IMR-90 (cell line): ENCODE measurements at regions not wholly inside any gene's neighbourhood (a gene's known extent, or its start where the extent isn't known, plus 50 kb on each side); places are given as distances from the start of the nearest gene placed in this dataset.

ENCODE experiments used
- ATAC-seq: fragments of 200-7000 bp; cut with Tn5 transposase; 2 replicates; pipeline ENCODE4 v1.9.1; 2020; ENCODE audit warnings: low read depth, mild to moderate bottlenecking, moderate library complexity
- BruUV-seq: library from RNA; stranded (reverse); fragments of 400-500 nt; replicated peaks from 2 replicates; lab custom pipeline; 2021; lab: Mats Ljungman, UMichigan
- CTCF ChIA-PET: fragments of 300-600 bp; formaldehyde crosslinking; extraction: SDS; loops from one replicate; lab custom pipeline; 2021; ENCODE audit warnings: antibody characterized with exemption; lab: Yijun Ruan, JAX
- POLR2A ChIA-PET: fragments of 300-600 bp; sonication (Branson Sonifier 250); formaldehyde crosslinking; loops from one replicate; lab custom pipeline; 2022; ENCODE audit warnings: antibody characterized with exemption; ENCODE audit not compliant: unreplicated experiment; lab: Charles Lee
- DNase-seq: peaks from one replicate; pipeline ENCODE4 v3.0.0; 2013
- H2AFZ ChIP-seq: replicated peaks from 2 replicates; pipeline ENCODE3; 2013; ENCODE audit warnings: low read length, mild to moderate bottlenecking; ENCODE audit not compliant: poor library complexity
- H2AK5ac ChIP-seq: 2 replicates; pipeline ENCODE4 v1.6.1; 2013; ENCODE audit warnings: low read depth, low read length, inconsistent platforms
- H2AK9ac ChIP-seq: replicated peaks from 2 replicates; pipeline ENCODE3; 2013; ENCODE audit warnings: mild to moderate bottlenecking, low read depth, low read length, moderate library complexity; ENCODE audit not compliant: poor library complexity
- H2BK120ac ChIP-seq: 2 replicates; pipeline ENCODE4 v1.6.1; 2013; ENCODE audit warnings: low read depth, low read length, inconsistent platforms
- H2BK15ac ChIP-seq: 3 replicates; pipeline ENCODE4 v1.6.1; 2013; ENCODE audit warnings: low read depth, low read length, inconsistent platforms
- H2BK20ac ChIP-seq: 2 replicates; pipeline ENCODE4 v1.6.1; 2013; ENCODE audit warnings: low read depth, mild to moderate bottlenecking, inconsistent platforms, low read length, moderate library complexity
- H2BK5ac ChIP-seq: 2 replicates; pipeline ENCODE4 v1.6.1; 2013; ENCODE audit warnings: mild to moderate bottlenecking, low read depth, low read length, inconsistent platforms; ENCODE audit not compliant: poor library complexity, severe bottlenecking
- H3K14ac ChIP-seq: replicated peaks from 2 replicates; pipeline ENCODE4 v1.6.1; 2013; ENCODE audit warnings: low read depth, low read length, inconsistent platforms
- H3K18ac ChIP-seq: 2 replicates; pipeline ENCODE4 v1.6.1; 2013; ENCODE audit warnings: low read depth, low read length, control low read depth
- H3K23ac ChIP-seq: 2 replicates; pipeline ENCODE4 v1.6.1; 2013; ENCODE audit warnings: low read depth, low read length, inconsistent platforms
- H3K27ac ChIP-seq: 2 replicates; pipeline ENCODE4 v1.5.1; 2013; ENCODE audit warnings: mild to moderate bottlenecking, control low read depth, low read length; ENCODE audit not compliant: insufficient read depth
- H3K27me3 ChIP-seq: 2 replicates; pipeline ENCODE4 v1.6.1; 2013; ENCODE audit warnings: low read length; ENCODE audit not compliant: control insufficient read depth, insufficient read depth
- H3K36me3 ChIP-seq: 2 replicates; pipeline ENCODE4 v1.6.1; 2013; ENCODE audit warnings: low read length, mixed read lengths; ENCODE audit not compliant: control insufficient read depth, insufficient read depth
- H3K4ac ChIP-seq: 2 replicates; pipeline ENCODE4 v1.6.1; 2013; ENCODE audit warnings: low read depth, low read length, inconsistent platforms
- H3K4me1 ChIP-seq: 2 replicates; pipeline ENCODE4 v1.6.1; 2013; ENCODE audit warnings: low read length, mixed read lengths; ENCODE audit not compliant: control insufficient read depth, insufficient read depth
- H3K4me2 ChIP-seq: 2 replicates; pipeline ENCODE4 v1.6.1; 2013; ENCODE audit warnings: low read depth, mild to moderate bottlenecking, control low read depth, low read length, moderate library complexity
- H3K4me3 ChIP-seq: 2 replicates; pipeline ENCODE4 v1.5.1; 2013; ENCODE audit warnings: low read depth, mild to moderate bottlenecking, control low read depth, low read length, moderate library complexity; ENCODE audit not compliant: insufficient read depth
- H3K56ac ChIP-seq: 2 replicates; pipeline ENCODE4 v1.6.1; 2013; ENCODE audit warnings: low read length, inconsistent platforms; ENCODE audit not compliant: insufficient read depth; ENCODE audit errors: extremely low read depth
- H3K79me1 ChIP-seq, 2 experiments: 2 replicates each; pipeline ENCODE4 v1.6.1; 2013; ENCODE audit warnings: low read length in 2 of 2, inconsistent platforms in 1 of 2, low read depth in 1 of 2
- H3K9ac ChIP-seq: 2 replicates; pipeline ENCODE4 v1.6.1; 2013; ENCODE audit warnings: low read depth, low read length, control low read depth
- H3K9me1 ChIP-seq: 2 replicates; pipeline ENCODE4 v1.6.1; 2013; ENCODE audit warnings: low read length, inconsistent platforms; ENCODE audit not compliant: insufficient read depth
- H3K9me3 ChIP-seq: 2 replicates; pipeline ENCODE4 v1.6.1; 2013; ENCODE audit warnings: low read length; ENCODE audit not compliant: control insufficient read depth, insufficient read depth
- H4K20me1 ChIP-seq: 2 replicates; pipeline ENCODE4 v1.6.1; 2013; ENCODE audit warnings: low read length, inconsistent platforms; ENCODE audit not compliant: insufficient read depth
- H4K5ac ChIP-seq: 2 replicates; pipeline ENCODE4 v1.6.1; 2013; ENCODE audit warnings: mild to moderate bottlenecking, low read depth, low read length, control low read depth
- H4K8ac ChIP-seq, 2 experiments: 2 replicates each; pipeline ENCODE4 v1.6.1; 2013; ENCODE audit warnings: low read depth in 2 of 2, low read length in 2 of 2, control low read depth in 1 of 2, inconsistent platforms in 1 of 2
- H4K91ac ChIP-seq: 2 replicates; pipeline ENCODE4 v1.6.1; 2013; ENCODE audit warnings: low read depth, low read length, inconsistent platforms; ENCODE audit not compliant: insufficient read depth
- BHLHE40 ChIP-seq: fragments of 150-350 bp; IDR thresholded peaks from 2 replicates; pipeline ENCODE4 v1.6.1; 2016; ENCODE audit warnings: mild to moderate bottlenecking, low read depth, low read length
- WGBS, 2 experiments: methylation state at CpG; one replicate each; pipeline versions ENCODE4 v1.1.5 to v1.1.7; 2013; ENCODE audit warnings: missing lambda C conversion rate in 2 of 2; ENCODE audit not compliant: insufficient read length in 1 of 2; ENCODE audit errors: extremely low coverage in 2 of 2; 5-methylcytosine and 5-hydroxymethylcytosine counted together
- dilution Hi-C: fragments of 300-500 bp; cut with HindIII; formaldehyde crosslinking; loops from one replicate; pipeline ENCODE4 v1.14.3; 2018; ENCODE audit warnings: low sequenced_read_pairs; ENCODE audit not compliant: unreplicated experiment
- in situ Hi-C: fragments of 300-500 bp; cut with MboI; formaldehyde crosslinking; loops from 3 replicates; pipeline ENCODE4 v1.14.3; 2019; ENCODE audit warnings: low sequenced_read_pairs, inconsistent platforms, mixed read lengths
- intact Hi-C: fragments of 100-400 bp; cut with micrococcal nuclease; formaldehyde crosslinking; loops from 2 replicates; pipeline ENCODE4 v1.10.0; 2022

- dilution Hi-C loops (no loop called here), in situ Hi-C loops (no loop called here), intact Hi-C loops (no loop called here)
- Histone ChIP-seq H3K79me1 (no peaks in the 10 kb centered on the region), H3K56ac (no peak overlapping the region), H3K9ac (no peak overlapping the region), H2BK15ac (no peak overlapping the region), H3K4me1 (no peaks in the 10 kb centered on the region), H2AK9ac (no peak overlapping the region), H4K8ac (no peak overlapping the region), H3K27me3 (no peaks in the 10 kb centered on the region), H3K4ac (no peak overlapping the region), H3K23ac (no peak overlapping the region), H3K27ac (no peak overlapping the region), H2BK20ac (no peak overlapping the region), H4K5ac (no peak overlapping the region), H3K9me1 (no peaks in the 10 kb centered on the region), H3K14ac (no peak overlapping the region), H3K36me3 (no peaks in the 10 kb centered on the region), H3K4me2 (no peak overlapping the region), H2AFZ (no peak overlapping the region), H2BK5ac (no peak overlapping the region), H2AK5ac (no peak overlapping the region), H3K4me3 (no peak overlapping the region), H4K20me1 (no peaks in the 10 kb centered on the region), H3K9me3 (no peaks in the 10 kb centered on the region), H2BK120ac (no peak overlapping the region), H4K91ac (no peak overlapping the region), H3K18ac (no peak overlapping the region)
- 57% methylated on average over 1 of the region's 4 CpGs; no CpG with 5 or more reads in 1 of the 2 experiments for WGBS, 2 experiments
- no TSS peak for BruUV-seq
- ATAC-seq (no peak), DNase-seq (peak; percentile 9)
- no peak for TF ChIP-seq BHLHE40
- ChIA-PET POLR2A (no interaction called here), CTCF (no interaction called here)
Observed at GRCh38 chr2:150733051-150733618, 245.7 kb upstream of the RND3 start.
